IMR-90 (cell line): ENCODE measurements at regions not wholly inside any gene's neighbourhood (a gene's known extent, or its start where the extent isn't known, plus 50 kb on each side); places are given as distances from the start of the nearest gene placed in this dataset.

Source experiments
- ATAC-seq: fragments of 200-7000 bp; cut with Tn5 transposase; 2 replicates; pipeline ENCODE4 v1.9.1; 2020; ENCODE audit warnings: low read depth, mild to moderate bottlenecking, moderate library complexity
- BruUV-seq: library from RNA; stranded (reverse); fragments of 400-500 nt; replicated peaks from 2 replicates; lab custom pipeline; 2021; lab: Mats Ljungman, UMichigan
- CTCF ChIA-PET: fragments of 300-600 bp; formaldehyde crosslinking; extraction: SDS; loops from one replicate; lab custom pipeline; 2021; ENCODE audit warnings: antibody characterized with exemption; lab: Yijun Ruan, JAX
- POLR2A ChIA-PET: fragments of 300-600 bp; sonication (Branson Sonifier 250); formaldehyde crosslinking; loops from one replicate; lab custom pipeline; 2022; ENCODE audit warnings: antibody characterized with exemption; ENCODE audit not compliant: unreplicated experiment; lab: Charles Lee
- DNase-seq: peaks from one replicate; pipeline ENCODE4 v3.0.0; 2013
- H2AFZ ChIP-seq: replicated peaks from 2 replicates; pipeline ENCODE3; 2013; ENCODE audit warnings: low read length, mild to moderate bottlenecking; ENCODE audit not compliant: poor library complexity
- H2AK5ac ChIP-seq: 2 replicates; pipeline ENCODE4 v1.6.1; 2013; ENCODE audit warnings: low read depth, low read length, inconsistent platforms
- H2AK9ac ChIP-seq: replicated peaks from 2 replicates; pipeline ENCODE3; 2013; ENCODE audit warnings: mild to moderate bottlenecking, low read depth, low read length, moderate library complexity; ENCODE audit not compliant: poor library complexity
- H2BK120ac ChIP-seq: 2 replicates; pipeline ENCODE4 v1.6.1; 2013; ENCODE audit warnings: low read depth, low read length, inconsistent platforms
- H2BK15ac ChIP-seq: 3 replicates; pipeline ENCODE4 v1.6.1; 2013; ENCODE audit warnings: low read depth, low read length, inconsistent platforms
- H2BK20ac ChIP-seq: 2 replicates; pipeline ENCODE4 v1.6.1; 2013; ENCODE audit warnings: low read depth, mild to moderate bottlenecking, inconsistent platforms, low read length, moderate library complexity
- H2BK5ac ChIP-seq: 2 replicates; pipeline ENCODE4 v1.6.1; 2013; ENCODE audit warnings: mild to moderate bottlenecking, low read depth, low read length, inconsistent platforms; ENCODE audit not compliant: poor library complexity, severe bottlenecking
- H3K14ac ChIP-seq: replicated peaks from 2 replicates; pipeline ENCODE4 v1.6.1; 2013; ENCODE audit warnings: low read depth, low read length, inconsistent platforms
- H3K18ac ChIP-seq: 2 replicates; pipeline ENCODE4 v1.6.1; 2013; ENCODE audit warnings: low read depth, low read length, control low read depth
- H3K23ac ChIP-seq: 2 replicates; pipeline ENCODE4 v1.6.1; 2013; ENCODE audit warnings: low read depth, low read length, inconsistent platforms
- H3K27ac ChIP-seq: 2 replicates; pipeline ENCODE4 v1.5.1; 2013; ENCODE audit warnings: mild to moderate bottlenecking, control low read depth, low read length; ENCODE audit not compliant: insufficient read depth
- H3K27me3 ChIP-seq: 2 replicates; pipeline ENCODE4 v1.6.1; 2013; ENCODE audit warnings: low read length; ENCODE audit not compliant: control insufficient read depth, insufficient read depth
- H3K36me3 ChIP-seq: 2 replicates; pipeline ENCODE4 v1.6.1; 2013; ENCODE audit warnings: low read length, mixed read lengths; ENCODE audit not compliant: control insufficient read depth, insufficient read depth
- H3K4ac ChIP-seq: 2 replicates; pipeline ENCODE4 v1.6.1; 2013; ENCODE audit warnings: low read depth, low read length, inconsistent platforms
- H3K4me1 ChIP-seq: 2 replicates; pipeline ENCODE4 v1.6.1; 2013; ENCODE audit warnings: low read length, mixed read lengths; ENCODE audit not compliant: control insufficient read depth, insufficient read depth
- H3K4me2 ChIP-seq: 2 replicates; pipeline ENCODE4 v1.6.1; 2013; ENCODE audit warnings: low read depth, mild to moderate bottlenecking, control low read depth, low read length, moderate library complexity
- H3K4me3 ChIP-seq: 2 replicates; pipeline ENCODE4 v1.5.1; 2013; ENCODE audit warnings: low read depth, mild to moderate bottlenecking, control low read depth, low read length, moderate library complexity; ENCODE audit not compliant: insufficient read depth
- H3K56ac ChIP-seq: 2 replicates; pipeline ENCODE4 v1.6.1; 2013; ENCODE audit warnings: low read length, inconsistent platforms; ENCODE audit not compliant: insufficient read depth; ENCODE audit errors: extremely low read depth
- H3K79me1 ChIP-seq, 2 experiments: 2 replicates each; pipeline ENCODE4 v1.6.1; 2013; ENCODE audit warnings: low read length in 2 of 2, inconsistent platforms in 1 of 2, low read depth in 1 of 2
- H3K9ac ChIP-seq: 2 replicates; pipeline ENCODE4 v1.6.1; 2013; ENCODE audit warnings: low read depth, low read length, control low read depth
- H3K9me1 ChIP-seq: 2 replicates; pipeline ENCODE4 v1.6.1; 2013; ENCODE audit warnings: low read length, inconsistent platforms; ENCODE audit not compliant: insufficient read depth
- H3K9me3 ChIP-seq: 2 replicates; pipeline ENCODE4 v1.6.1; 2013; ENCODE audit warnings: low read length; ENCODE audit not compliant: control insufficient read depth, insufficient read depth
- H4K20me1 ChIP-seq: 2 replicates; pipeline ENCODE4 v1.6.1; 2013; ENCODE audit warnings: low read length, inconsistent platforms; ENCODE audit not compliant: insufficient read depth
- H4K5ac ChIP-seq: 2 replicates; pipeline ENCODE4 v1.6.1; 2013; ENCODE audit warnings: mild to moderate bottlenecking, low read depth, low read length, control low read depth
- H4K8ac ChIP-seq, 2 experiments: 2 replicates each; pipeline ENCODE4 v1.6.1; 2013; ENCODE audit warnings: low read depth in 2 of 2, low read length in 2 of 2, control low read depth in 1 of 2, inconsistent platforms in 1 of 2
- H4K91ac ChIP-seq: 2 replicates; pipeline ENCODE4 v1.6.1; 2013; ENCODE audit warnings: low read depth, low read length, inconsistent platforms; ENCODE audit not compliant: insufficient read depth
- FOS ChIP-seq: fragments of 150-350 bp; IDR thresholded peaks from 2 replicates; pipeline ENCODE4 v1.6.1; 2016; ENCODE audit warnings: low read depth, low read length
- MAZ ChIP-seq: IDR thresholded peaks from 2 replicates; pipeline ENCODE4 v1.6.1; 2012; ENCODE audit warnings: low read depth, mild to moderate bottlenecking, low read length, improper control_type of control experiment, moderate library complexity, borderline replicate concordance
- NFE2L2 ChIP-seq: fragments of 150-350 bp; IDR thresholded peaks from 2 replicates; pipeline ENCODE4 v1.6.1; 2016; ENCODE audit warnings: low read depth, mild to moderate bottlenecking, low read length
- POLR2A ChIP-seq: IDR thresholded peaks from 2 replicates; pipeline ENCODE4 v1.6.1; 2012; ENCODE audit warnings: mild to moderate bottlenecking, low read depth, low read length
- RCOR1 ChIP-seq: IDR thresholded peaks from 2 replicates; pipeline ENCODE4 v1.6.1; 2012; ENCODE audit warnings: mild to moderate bottlenecking, low read length, improper control_type of control experiment; ENCODE audit not compliant: insufficient replicate concordance
- SMC3 ChIP-seq: fragments of 150-350 bp; IDR thresholded peaks from 2 replicates; pipeline ENCODE4 v1.6.1; 2016; ENCODE audit warnings: low read depth, mild to moderate bottlenecking, antibody characterized with exemption, low read length, moderate library complexity
- WGBS, 2 experiments: methylation state at CpG; one replicate each; pipeline versions ENCODE4 v1.1.5 to v1.1.7; 2013; ENCODE audit warnings: missing lambda C conversion rate in 2 of 2; ENCODE audit not compliant: insufficient read length in 1 of 2; ENCODE audit errors: extremely low coverage in 2 of 2; 5-methylcytosine and 5-hydroxymethylcytosine counted together
- dilution Hi-C: fragments of 300-500 bp; cut with HindIII; formaldehyde crosslinking; loops from one replicate; pipeline ENCODE4 v1.14.3; 2018; ENCODE audit warnings: low sequenced_read_pairs; ENCODE audit not compliant: unreplicated experiment
- in situ Hi-C: fragments of 300-500 bp; cut with MboI; formaldehyde crosslinking; loops from 3 replicates; pipeline ENCODE4 v1.14.3; 2019; ENCODE audit warnings: low sequenced_read_pairs, inconsistent platforms, mixed read lengths
- intact Hi-C: fragments of 100-400 bp; cut with micrococcal nuclease; formaldehyde crosslinking; loops from 2 replicates; pipeline ENCODE4 v1.10.0; 2022

- no peak for TF ChIP-seq MAZ
- no peak for TF ChIP-seq NFE2L2
- TF ChIP-seq SMC3: no peak
- no peak for TF ChIP-seq RCOR1
- no peak for TF ChIP-seq POLR2A
- TF ChIP-seq FOS: no peak
- no peak overlapping the region for H4K8ac ChIP-seq
- no peak overlapping the region for H3K56ac ChIP-seq
- peaks cover 19% of the 10 kb centered on the region for H3K4me1 ChIP-seq
- peaks cover 15% of the 10 kb centered on the region for H3K9me1 ChIP-seq
- no peak overlapping the region for H4K5ac ChIP-seq
- H3K9ac ChIP-seq: no peak overlapping the region
- H2BK120ac ChIP-seq: no peak overlapping the region
- peaks cover 5% of the 10 kb centered on the region; the same call in 1 of the 2 replicates for H3K9me3 ChIP-seq
- ChIA-PET CTCF (no interaction called here), POLR2A (no interaction called here)
- peaks cover 10% of the 10 kb centered on the region; the same call in 1 of the 2 replicates for H4K20me1 ChIP-seq
- H2BK5ac ChIP-seq: no peak overlapping the region
- ATAC-seq (no peak), DNase-seq (no peak)
- no peak overlapping the region for H2BK15ac ChIP-seq
- H3K4ac ChIP-seq: no peak overlapping the region
- H3K4me3 ChIP-seq: no peak overlapping the region
- H2AFZ ChIP-seq: no peak overlapping the region
- peaks cover 33 to 74% of the 10 kb centered on the region in 2 experiments for H3K79me1 ChIP-seq
- no peaks in the 10 kb centered on the region for H3K36me3 ChIP-seq
- H3K27ac ChIP-seq: no peak overlapping the region
- no peak overlapping the region for H3K18ac ChIP-seq
- H2AK9ac ChIP-seq: no peak overlapping the region
- H2AK5ac ChIP-seq: no peak overlapping the region
- BruUV-seq: no TSS peak
- H3K14ac ChIP-seq: no peak overlapping the region
- H4K91ac ChIP-seq: no peak overlapping the region
- H3K23ac ChIP-seq: no peak overlapping the region
- H3K27me3 ChIP-seq: no peaks in the 10 kb centered on the region
- WGBS, 2 experiments: no CpG with 5 or more reads among the region's 3 CpGs
- H3K4me2 ChIP-seq: no peak overlapping the region
- no peak overlapping the region for H2BK20ac ChIP-seq
- intact Hi-C loops (no loop called here), dilution Hi-C loops (no loop called here), in situ Hi-C loops (no loop called here)
Observed at GRCh38 chr17:77346765-77347164, 206.0 kb downstream of the SEC14L1 start.
